Bronchial epithelial cell (primary cell): ENCODE measurements at regions not wholly inside any gene's neighbourhood (a gene's known extent, or its start where the extent isn't known, plus 50 kb on each side); places are given as distances from the start of the nearest gene placed in this dataset.

Source experiments
- DNase-seq: peaks from one replicate; pipeline ENCODE4 v3.0.0-alpha.2; 2010; ENCODE audit warnings: low read depth
- FAIRE-seq: peaks from 2 replicates; lab custom pipeline; 2011; peaks lifted over from hg19 to GRCh38; lab: Jason Lieb, UNC
- H3K27me3 ChIP-seq: 2 replicates; pipeline ENCODE4 v1.5.1; 2011; ENCODE audit warnings: low read length; ENCODE audit not compliant: control insufficient read depth, insufficient read depth
- H3K36me3 ChIP-seq: 2 replicates; pipeline ENCODE4 v1.5.1; 2011; ENCODE audit warnings: low read length; ENCODE audit not compliant: control insufficient read depth, insufficient read depth
- H3K4me3 ChIP-seq: 2 replicates; pipeline ENCODE4 v1.5.1; 2011; ENCODE audit warnings: mild to moderate bottlenecking, low read depth, low read length, control low read depth
- CTCF ChIP-seq: IDR thresholded peaks from 2 replicates; pipeline ENCODE4 v1.5.1; 2011; ENCODE audit warnings: mild to moderate bottlenecking, moderate library complexity, low read length, control low read depth, inconsistent platforms; ENCODE audit not compliant: insufficient read depth, severe bottlenecking

GRCh38 chr2:18154812-18155211 is 276.3 kb downstream of the KCNS3 start:
- TF ChIP-seq CTCF, result no peak
- Histone ChIP-seq H3K4me3 (no peak overlapping the region), H3K36me3 (no peaks in the 10 kb centered on the region), H3K27me3 (no peaks in the 10 kb centered on the region)
- no peak for FAIRE-seq
- no peak for DNase-seq

DNA sequence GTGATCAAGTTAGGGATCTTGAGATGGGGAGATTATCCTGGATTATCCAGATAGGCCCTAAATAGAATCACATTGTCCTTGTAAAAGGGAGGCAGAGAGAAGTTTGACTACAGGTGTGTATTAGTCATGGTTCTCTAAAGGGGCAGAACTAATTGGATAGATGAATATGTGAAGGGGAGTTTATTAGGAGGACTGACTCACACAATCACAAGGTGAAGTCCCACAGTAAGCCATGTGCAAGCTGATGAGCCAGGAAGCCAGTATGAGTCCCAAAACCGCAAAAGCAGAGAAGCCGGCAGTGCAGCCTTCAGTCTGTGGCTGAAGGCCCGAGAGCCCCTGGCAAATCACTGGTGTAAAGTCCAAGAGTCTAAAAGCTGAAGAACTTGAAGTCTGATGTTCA is 275.8 kb downstream of the KCNS3 start:
- Histone ChIP-seq H3K36me3 (no peaks in the 10 kb centered on the region), H3K4me3 (no peak overlapping the region), H3K27me3 (no peaks in the 10 kb centered on the region)
- FAIRE-seq (no peak), DNase-seq (peak; percentile 46)
- no peak for TF ChIP-seq CTCF

DNA sequence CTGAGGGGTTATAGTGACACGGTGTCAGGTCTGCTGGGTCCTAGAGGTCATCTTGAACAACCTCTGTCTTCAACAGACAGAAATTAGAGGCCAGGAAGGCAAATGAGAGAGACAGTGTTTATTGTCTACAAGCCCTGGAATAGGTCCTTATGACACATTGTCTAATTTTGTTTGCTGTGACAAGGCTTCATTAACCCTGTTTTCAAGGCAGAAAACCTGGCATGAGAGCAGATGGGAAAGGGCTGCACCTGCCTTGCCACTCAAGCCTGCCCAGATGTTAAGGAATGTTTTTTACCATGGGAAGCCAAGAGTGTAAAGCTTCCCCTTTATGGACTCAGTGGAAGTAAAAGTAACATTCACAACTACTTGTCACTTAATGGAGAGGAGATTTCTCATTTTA is 275.3 kb downstream of the KCNS3 start:
- FAIRE-seq (no peak), DNase-seq (no peak)
- no peak for TF ChIP-seq CTCF
- Histone ChIP-seq H3K36me3 (no peaks in the 10 kb centered on the region), H3K27me3 (no peaks in the 10 kb centered on the region), H3K4me3 (no peak overlapping the region)

GRCh38 chr2:18151237-18151636 is 272.8 kb downstream of the KCNS3 start:
- H3K27me3 ChIP-seq, result no peaks in the 10 kb centered on the region
- FAIRE-seq (no peak), DNase-seq (no peak)
- no peaks in the 10 kb centered on the region for H3K36me3 ChIP-seq
- no peak for TF ChIP-seq CTCF
- H3K4me3 ChIP-seq, result no peak overlapping the region

GRCh38 chr2:18149660-18150246 is 271.3 kb downstream of the KCNS3 start:
- Histone ChIP-seq H3K27me3 (no peaks in the 10 kb centered on the region), H3K36me3 (no peaks in the 10 kb centered on the region), H3K4me3 (no peak overlapping the region)
- FAIRE-seq (no peak), DNase-seq (peak; percentile 64)
- TF ChIP-seq CTCF, result peak; percentile 62

DNA sequence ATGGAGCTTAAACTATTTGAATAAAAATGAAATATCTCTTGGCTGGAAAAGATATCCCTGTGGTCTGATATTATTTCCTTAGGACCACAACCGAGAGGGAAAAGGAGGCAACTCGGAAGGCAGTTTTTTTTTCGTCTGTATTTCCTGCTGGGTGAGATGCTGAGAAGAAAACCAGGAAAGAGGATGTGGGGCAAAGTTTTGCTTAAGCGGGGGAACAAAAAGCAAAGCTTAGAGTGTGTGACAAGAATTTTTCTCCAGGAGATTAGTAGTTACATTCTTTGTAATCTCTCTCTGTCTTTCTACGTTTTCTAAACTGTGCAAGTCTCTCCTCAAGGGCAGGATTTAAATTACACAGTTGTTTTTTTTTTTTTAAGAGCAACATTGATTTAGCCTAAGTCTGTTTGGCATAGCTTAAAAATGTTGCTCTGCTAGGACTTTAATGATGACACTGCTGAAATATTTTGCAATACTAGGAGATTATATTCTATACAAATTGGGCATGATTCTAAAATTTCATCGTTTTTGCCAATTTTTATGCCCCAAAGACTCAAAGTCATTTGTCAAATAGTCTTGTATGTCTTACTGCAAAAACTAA is 258.5 kb downstream of the KCNS3 start:
- TF ChIP-seq CTCF, result no peak
- H3K36me3 ChIP-seq, result no peaks in the 10 kb centered on the region
- FAIRE-seq (no peak), DNase-seq (no peak)
- no peak overlapping the region for H3K4me3 ChIP-seq
- H3K27me3 ChIP-seq, result no peaks in the 10 kb centered on the region
